ENCODE measurements at regions not wholly inside any gene's neighbourhood (a gene's known extent, or its start where the extent isn't known, plus 50 kb on each side); places are given as distances from the start of the nearest gene placed in this dataset.

- TF ChIP-seq CTCF (IDR thresholded peaks at IDR 0.05; ENCODE audit: insufficient read depth, low read length, poor library complexity, severe bottlenecking), result no peak
- DNase-seq (ENCODE audit: low read depth), result no peak
- Histone ChIP-seq H3K4me3 (ENCODE audit: low read depth, low read length) (no peak overlapping the region), H3K27me3 (ENCODE audit: control insufficient read depth, insufficient read depth, low read length) (no peaks in the 10 kb centered on the region), H3K36me3 (ENCODE audit: control insufficient read depth, insufficient read depth, low read length) (no peaks in the 10 kb centered on the region)
These were observed 117.6 kb upstream of the HAAO start for GRCh38 chr2:42909966-42910365.

GRCh38 chr2:42908518-42909200, 116.3 kb upstream of the HAAO start:
- Histone ChIP-seq H3K36me3 (ENCODE audit: control insufficient read depth, insufficient read depth, low read length) (no peaks in the 10 kb centered on the region), H3K4me3 (ENCODE audit: low read depth, low read length) (no peak overlapping the region)
- no peak for TF ChIP-seq CTCF (IDR thresholded peaks at IDR 0.05; ENCODE audit: insufficient read depth, low read length, poor library complexity, severe bottlenecking)

GRCh38 chr2:42907835-42908234, 115.5 kb upstream of the HAAO start:
- Histone ChIP-seq H3K4me3 (ENCODE audit: low read depth, low read length) (no peak overlapping the region), H3K36me3 (ENCODE audit: control insufficient read depth, insufficient read depth, low read length) (no peaks in the 10 kb centered on the region), H3K27me3 (ENCODE audit: control insufficient read depth, insufficient read depth, low read length) (no peaks in the 10 kb centered on the region)
- DNase-seq (ENCODE audit: low read depth), result no peak
- TF ChIP-seq CTCF (IDR thresholded peaks at IDR 0.05; ENCODE audit: insufficient read depth, low read length, poor library complexity, severe bottlenecking), result no peak

More at GRCh38 chr2:42908518-42909200, 116.3 kb upstream of the HAAO start:
- no peak for DNase-seq (ENCODE audit: low read depth)
- no peaks in the 10 kb centered on the region for H3K27me3 ChIP-seq (ENCODE audit: control insufficient read depth, insufficient read depth, low read length)

GRCh38 chr2:42906557-42907411, 114.4 kb upstream of the HAAO start:
- H3K27me3 ChIP-seq (ENCODE audit: control insufficient read depth, insufficient read depth, low read length), result no peaks in the 10 kb centered on the region
- no peak for TF ChIP-seq CTCF (IDR thresholded peaks at IDR 0.05; ENCODE audit: insufficient read depth, low read length, poor library complexity, severe bottlenecking)
- no peaks in the 10 kb centered on the region for H3K36me3 ChIP-seq (ENCODE audit: control insufficient read depth, insufficient read depth, low read length)
- DNase-seq (ENCODE audit: low read depth), result no peak
- H3K4me3 ChIP-seq (ENCODE audit: low read depth, low read length), result no peak overlapping the region

- Histone ChIP-seq H3K4me3 (ENCODE audit: low read depth, low read length) (no peak overlapping the region), H3K27me3 (ENCODE audit: control insufficient read depth, insufficient read depth, low read length) (no peaks in the 10 kb centered on the region), H3K36me3 (ENCODE audit: control insufficient read depth, insufficient read depth, low read length) (no peaks in the 10 kb centered on the region)
- no peak for TF ChIP-seq CTCF (IDR thresholded peaks at IDR 0.05; ENCODE audit: insufficient read depth, low read length, poor library complexity, severe bottlenecking)
- DNase-seq (ENCODE audit: low read depth), result no peak
These were observed 113.8 kb upstream of the HAAO start for GRCh38 chr2:42906111-42906556.
